OCI-LY3 (cell line): ENCODE measurements at regions not wholly inside any gene's neighbourhood (a gene's known extent, or its start where the extent isn't known, plus 50 kb on each side); places are given as distances from the start of the nearest gene placed in this dataset.

ENCODE experiments used
- H2AFZ ChIP-seq: fragments of 200-600, 300-600 bp; shearing (Covaris generic); 2 replicates; pipeline ENCODE4 v1.6.0; 2014; ENCODE audit warnings: antibody characterized with exemption, low read depth, low read length
- H3K27ac ChIP-seq: fragments of 200-600, 300-600 bp; sonication (generic); 2 replicates; pipeline ENCODE4 v1.5.1; 2014; ENCODE audit warnings: mild to moderate bottlenecking, low read length, moderate library complexity, mixed read lengths
- H3K27me3 ChIP-seq: fragments of 200-600, 300-600 bp; sonication (generic); 2 replicates; pipeline ENCODE4 v1.6.1; 2014; ENCODE audit warnings: low read depth, low read length, mixed read lengths
- H3K36me3 ChIP-seq: fragments of 200-600, 300-600 bp; sonication (generic); replicated peaks from 2 replicates; pipeline ENCODE3; 2014; ENCODE audit warnings: low read depth, low read length, mixed read lengths
- H3K4me1 ChIP-seq: fragments of 300-600, 200-600 bp; sonication (generic); 2 replicates; pipeline ENCODE4 v1.6.1; 2014; ENCODE audit warnings: low read length, mixed read lengths
- H3K4me2 ChIP-seq: fragments of 200-600, 300-600 bp; sonication (generic); 2 replicates; pipeline ENCODE4 v1.6.1; 2014; ENCODE audit warnings: low read length, mixed read lengths
- H3K4me3 ChIP-seq: fragments of 300-600, 200-600 bp; sonication (generic); 2 replicates; pipeline ENCODE4 v1.5.1; 2014; ENCODE audit warnings: antibody characterized with exemption, mild to moderate bottlenecking, low read length, moderate library complexity
- H3K79me2 ChIP-seq: fragments of 300-600, 200-600 bp; shearing (Covaris generic); 2 replicates; pipeline ENCODE4 v1.6.1; 2014; ENCODE audit warnings: mild to moderate bottlenecking, low read length, mixed read lengths
- H3K9ac ChIP-seq: fragments of 300-600, 200-600 bp; shearing (Covaris generic); 2 replicates; pipeline ENCODE4 v1.6.0; 2014; ENCODE audit warnings: mild to moderate bottlenecking, low read length, moderate library complexity
- H3K9me3 ChIP-seq: fragments of 200-600, 300-600 bp; shearing (Covaris generic); 2 replicates; pipeline ENCODE4 v1.6.1; 2014; ENCODE audit warnings: low read length, mixed read lengths; ENCODE audit not compliant: insufficient read depth
- H4K20me1 ChIP-seq: fragments of 200-600, 300-600 bp; sonication (generic); 2 replicates; pipeline ENCODE4 v1.6.1; 2016; ENCODE audit warnings: low read length, mixed read lengths; ENCODE audit not compliant: insufficient read depth
- CTCF ChIP-seq: fragments of 200-600, 300-600 bp; sonication (generic); IDR thresholded peaks from 2 replicates; pipeline ENCODE4 v1.5.1; 2014; ENCODE audit warnings: antibody characterized with exemption, low read length, low read depth
- EZH2phosphoT487 ChIP-seq: fragments of 200-600 bp; shearing (Covaris generic); IDR thresholded peaks from 2 replicates; pipeline ENCODE4 v1.6.1; 2018; ENCODE audit warnings: antibody characterized with exemption, mixed run types, low read depth

GRCh38 chr16:17605784-17606183 lies 135.0 kb upstream of the XYLT1 start:
- no peak overlapping the region for H3K9ac ChIP-seq
- H3K4me3 ChIP-seq: no peak overlapping the region
- H3K27ac ChIP-seq: no peak overlapping the region
- no peak overlapping the region for H3K4me2 ChIP-seq
- no peaks in the 10 kb centered on the region for H3K9me3 ChIP-seq
- no peak for TF ChIP-seq CTCF
- H3K27me3 ChIP-seq: no peaks in the 10 kb centered on the region
- H2AFZ ChIP-seq: no peak overlapping the region
- H3K4me1 ChIP-seq: no peaks in the 10 kb centered on the region
- H4K20me1 ChIP-seq: no peaks in the 10 kb centered on the region
- H3K79me2 ChIP-seq: no peaks in the 10 kb centered on the region
- no peaks in the 10 kb centered on the region for H3K36me3 ChIP-seq

- Histone ChIP-seq H3K9ac (no peak overlapping the region), H4K20me1 (no peaks in the 10 kb centered on the region), H3K4me1 (no peaks in the 10 kb centered on the region), H3K9me3 (peaks cover 7% of the 10 kb centered on the region; the same call in 1 of the 2 replicates), H3K79me2 (no peaks in the 10 kb centered on the region), H3K36me3 (no peaks in the 10 kb centered on the region), H3K4me2 (no peak overlapping the region), H3K27me3 (no peaks in the 10 kb centered on the region), H3K4me3 (no peak overlapping the region), H3K27ac (no peak overlapping the region), H2AFZ (no peak overlapping the region)
- TF ChIP-seq EZH2phosphoT487 (no peak), CTCF (no peak)
These were observed 132.9 kb upstream of the XYLT1 start for GRCh38 chr16:17603626-17604025.

GRCh38 chr16:17602678-17603077 lies 131.9 kb upstream of the XYLT1 start:
- H3K4me3 ChIP-seq: no peak overlapping the region
- H4K20me1 ChIP-seq: no peaks in the 10 kb centered on the region
- peaks cover 9% of the 10 kb centered on the region; the same call in 1 of the 2 replicates for H3K9me3 ChIP-seq
- no peak overlapping the region for H3K9ac ChIP-seq
- H3K4me1 ChIP-seq: no peaks in the 10 kb centered on the region
- no peaks in the 10 kb centered on the region for H3K27me3 ChIP-seq
- no peaks in the 10 kb centered on the region for H3K36me3 ChIP-seq
- TF ChIP-seq EZH2phosphoT487 (no peak), CTCF (no peak)
- H3K79me2 ChIP-seq: no peaks in the 10 kb centered on the region
- no peak overlapping the region for H2AFZ ChIP-seq
- no peak overlapping the region for H3K4me2 ChIP-seq
- H3K27ac ChIP-seq: no peak overlapping the region

GRCh38 chr16:17598968-17599367 lies 128.2 kb upstream of the XYLT1 start:
- TF ChIP-seq CTCF: no peak
- TF ChIP-seq EZH2phosphoT487: no peak
- H3K4me1 ChIP-seq: no peaks in the 10 kb centered on the region
- H3K4me3 ChIP-seq: no peak overlapping the region
- H4K20me1 ChIP-seq: no peaks in the 10 kb centered on the region
- H3K27me3 ChIP-seq: peaks cover 2% of the 10 kb centered on the region; the same call in 1 of the 2 replicates
- H3K27ac ChIP-seq: no peak overlapping the region
- no peaks in the 10 kb centered on the region for H3K36me3 ChIP-seq
- no peak overlapping the region for H3K4me2 ChIP-seq
- no peaks in the 10 kb centered on the region for H3K79me2 ChIP-seq
- H3K9ac ChIP-seq: no peak overlapping the region
- peaks cover 9% of the 10 kb centered on the region; the same call in 1 of the 2 replicates for H3K9me3 ChIP-seq
- H2AFZ ChIP-seq: no peak overlapping the region
